H9 (cell line): ENCODE measurements at regions not wholly inside any gene's neighbourhood (a gene's known extent, or its start where the extent isn't known, plus 50 kb on each side); places are given as distances from the start of the nearest gene placed in this dataset.

Source experiments
- DNase-seq: peaks from one replicate; pipeline ENCODE4 v3.0.0-alpha.2; 2017
- H2AFZ ChIP-seq: one replicate; pipeline ENCODE4 v1.6.1; 2013; ENCODE audit warnings: mild to moderate bottlenecking, low read length, control low read depth, moderate library complexity
- H2AK5ac ChIP-seq: 2 replicates; pipeline ENCODE4 v1.6.1; 2013; ENCODE audit warnings: low read length, control low read depth, mixed read lengths; ENCODE audit not compliant: insufficient read length
- H2BK120ac ChIP-seq: one replicate; pipeline ENCODE4 v1.6.1; 2013; ENCODE audit warnings: low read depth, mild to moderate bottlenecking, low read length, control low read depth, inconsistent platforms; ENCODE audit not compliant: poor library complexity, severe bottlenecking
- H2BK12ac ChIP-seq: 2 replicates; pipeline ENCODE4 v1.6.1; 2013; ENCODE audit warnings: low read length, control low read depth, mixed read lengths, low read depth; ENCODE audit not compliant: insufficient read length
- H2BK15ac ChIP-seq: 2 replicates; pipeline ENCODE4 v1.6.1; 2013; ENCODE audit warnings: low read depth, low read length, control low read depth
- H2BK20ac ChIP-seq: one replicate; pipeline ENCODE4 v1.6.1; 2013; ENCODE audit warnings: low read depth, mild to moderate bottlenecking, low read length, control low read depth, inconsistent platforms; ENCODE audit not compliant: poor library complexity, severe bottlenecking
- H2BK5ac ChIP-seq: 2 replicates; pipeline ENCODE4 v1.6.1; 2013; ENCODE audit warnings: low read length, control low read depth, mixed read lengths; ENCODE audit not compliant: insufficient read length
- H3K14ac ChIP-seq: 2 replicates; pipeline ENCODE4 v1.6.1; 2013; ENCODE audit warnings: low read length, control low read depth; ENCODE audit not compliant: insufficient read depth
- H3K18ac ChIP-seq: 2 replicates; pipeline ENCODE4 v1.6.1; 2013; ENCODE audit warnings: low read depth, mild to moderate bottlenecking, mixed read lengths, low read length, control low read depth; ENCODE audit not compliant: insufficient read length
- H3K23ac ChIP-seq: 2 replicates; pipeline ENCODE4 v1.6.1; 2013; ENCODE audit warnings: low read length, control low read depth, mixed read lengths, low read depth; ENCODE audit not compliant: insufficient read length
- H3K23me2 ChIP-seq: 2 replicates; pipeline ENCODE4 v1.6.1; 2013; ENCODE audit warnings: low read depth, mild to moderate bottlenecking, mixed read lengths, low read length, control low read depth; ENCODE audit not compliant: insufficient read length, poor library complexity, severe bottlenecking
- H3K27ac ChIP-seq: 2 replicates; pipeline ENCODE4 v1.5.1; 2013; ENCODE audit warnings: low read length, control low read depth, mixed read lengths, low read depth; ENCODE audit not compliant: insufficient read length
- H3K27me3 ChIP-seq: 2 replicates; pipeline ENCODE4 v1.6.1; 2013; ENCODE audit warnings: low read length, control low read depth, inconsistent platforms; ENCODE audit not compliant: insufficient read depth
- H3K4ac ChIP-seq: 2 replicates; pipeline ENCODE4 v1.6.1; 2013; ENCODE audit warnings: low read depth, mild to moderate bottlenecking, control low read depth, inconsistent platforms, low read length, moderate library complexity
- H3K4me1 ChIP-seq: 2 replicates; pipeline ENCODE4 v1.6.1; 2013; ENCODE audit warnings: low read length, control low read depth, inconsistent platforms; ENCODE audit not compliant: insufficient read depth
- H3K4me2 ChIP-seq: 2 replicates; pipeline ENCODE4 v1.6.1; 2013; ENCODE audit warnings: low read length, control low read depth, mixed read lengths; ENCODE audit not compliant: insufficient read length, insufficient read depth
- H3K56ac ChIP-seq: 2 replicates; pipeline ENCODE4 v1.6.1; 2013; ENCODE audit warnings: low read depth, mild to moderate bottlenecking, mixed read lengths, low read length, control low read depth; ENCODE audit not compliant: insufficient read length
- H3K79me1 ChIP-seq: 2 replicates; pipeline ENCODE4 v1.6.1; 2013; ENCODE audit warnings: low read depth, mild to moderate bottlenecking, moderate library complexity, low read length, control low read depth, inconsistent platforms; ENCODE audit not compliant: insufficient read depth, poor library complexity, severe bottlenecking
- H3K79me2 ChIP-seq: 2 replicates; pipeline ENCODE4 v1.6.1; 2013; ENCODE audit warnings: low read length, control low read depth, inconsistent platforms; ENCODE audit not compliant: insufficient read depth
- H3K9ac ChIP-seq: 2 replicates; pipeline ENCODE4 v1.6.1; 2013; ENCODE audit warnings: low read length, control low read depth, mixed read lengths; ENCODE audit not compliant: insufficient read length; ENCODE audit errors: extremely low read depth
- H3K9me3 ChIP-seq: one replicate; pipeline ENCODE4 v1.6.1; 2013; ENCODE audit warnings: low read depth, low read length, inconsistent platforms; ENCODE audit not compliant: control insufficient read depth
- H3T11ph ChIP-seq: one replicate; pipeline ENCODE4 v1.6.1; 2013; ENCODE audit warnings: mild to moderate bottlenecking, low read length, control low read depth, inconsistent platforms
- H4K20me1 ChIP-seq: one replicate; pipeline ENCODE4 v1.6.1; 2013; ENCODE audit not compliant: control insufficient read depth, insufficient read length, insufficient read depth
- H4K5ac ChIP-seq: 2 replicates; pipeline ENCODE4 v1.6.1; 2013; ENCODE audit warnings: low read depth, mild to moderate bottlenecking, mixed read lengths, low read length, control low read depth; ENCODE audit not compliant: insufficient read length
- H4K8ac ChIP-seq: replicated peaks from 2 replicates; pipeline ENCODE4 v1.6.1; 2013; ENCODE audit warnings: low read length, control low read depth, mixed read lengths, low read depth; ENCODE audit not compliant: insufficient read length
- H4K91ac ChIP-seq: 2 replicates; pipeline ENCODE4 v1.6.1; 2013; ENCODE audit warnings: low read depth, mild to moderate bottlenecking, moderate library complexity, mixed read lengths, low read length, control low read depth; ENCODE audit not compliant: insufficient read length
- H3K27ac Mint-ChIP-seq, 3 experiments: 2 replicates in 2 of 3; 3 replicates in 1 of 3; pipeline ENCODE4 v1.8.0; 2020 to 2021; ENCODE audit warnings: mixed read lengths in 3 of 3, mild to moderate bottlenecking in 1 of 3, moderate library complexity in 1 of 3
- H3K27me3 Mint-ChIP-seq: 2 replicates; pipeline ENCODE4 v1.8.0; 2021; ENCODE audit warnings: low read depth, mild to moderate bottlenecking, moderate library complexity, mixed read lengths
- H3K36me3 Mint-ChIP-seq, 3 experiments: 2 replicates in 2 of 3; 3 replicates in 1 of 3; pipeline ENCODE4 v1.8.0; 2020 to 2021; ENCODE audit warnings: low read depth in 3 of 3, mixed read lengths in 3 of 3; ENCODE audit not compliant: insufficient read depth in 1 of 3
- H3K4me1 Mint-ChIP-seq, 2 experiments: 2 replicates each; pipeline ENCODE4 v1.8.0; 2020; ENCODE audit warnings: mixed read lengths in 2 of 2
- H3K4me3 Mint-ChIP-seq, 2 experiments: 2 replicates in 1 of 2; 3 replicates in 1 of 2; pipeline ENCODE4 v1.8.0; 2020 to 2021; ENCODE audit warnings: mild to moderate bottlenecking in 2 of 2, mixed read lengths in 2 of 2, moderate library complexity in 1 of 2
- H3K9me3 Mint-ChIP-seq, 2 experiments: 2 replicates in 1 of 2; 3 replicates in 1 of 2; pipeline ENCODE4 v1.8.0; 2020; ENCODE audit warnings: mild to moderate bottlenecking in 2 of 2, mixed read lengths in 2 of 2, moderate library complexity in 1 of 2
- WGBS: extraction: QIAGEN DNeasy Blood & Tissue Kit; methylation state at CpG from one replicate; pipeline ENCODE4 v1.1.7; 2013; ENCODE audit warnings: missing lambda C conversion rate, low lambda C conversion rate, mixed read lengths; ENCODE audit not compliant: insufficient read length; ENCODE audit errors: extremely low coverage; 5-methylcytosine and 5-hydroxymethylcytosine counted together
- TF ChIP-seq, protein P1 (sequence below): fragments of 200-600 bp; sonication (generic); conservative IDR thresholded peaks from 3 replicates; pipeline ENCODE4 v1.8.0; 2021; ENCODE audit warnings: antibody characterized with exemption, mild to moderate bottlenecking

DNA sequence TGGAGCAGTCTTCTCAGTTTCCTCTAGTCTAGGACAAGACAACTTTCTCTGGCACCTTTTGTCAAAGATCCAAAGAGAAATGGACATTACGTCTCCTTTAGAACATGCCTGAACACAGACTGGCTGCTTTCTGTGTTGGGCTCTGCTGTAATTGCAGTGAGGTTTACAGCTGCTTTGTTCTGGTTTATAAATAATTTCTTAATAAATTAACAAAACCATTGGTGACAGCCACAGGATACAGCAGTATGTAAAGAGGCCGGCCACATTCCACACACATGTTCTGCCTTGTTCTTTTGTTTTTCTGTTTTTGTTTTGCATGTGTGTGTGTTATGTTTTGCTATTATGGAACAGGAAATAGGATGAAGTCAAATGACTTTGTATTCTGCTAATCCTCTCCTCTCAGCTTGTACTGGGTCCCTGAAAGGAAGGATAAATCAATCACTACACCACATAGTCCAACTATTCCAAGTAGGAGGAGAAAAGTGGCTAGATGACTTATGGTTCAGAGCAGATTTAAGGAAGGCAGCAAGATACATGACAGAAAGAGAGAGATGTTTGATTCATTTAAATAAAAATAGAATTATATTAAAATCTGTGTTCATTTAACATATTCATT lies 161.5 kb upstream of the ESRRG start:
- Mint-ChIP-seq H3K27me3 (no peaks in the 10 kb centered on the region), H3K36me3 (no peaks in the 10 kb centered on the region), H3K9me3 (no peaks in the 10 kb centered on the region), H3K27ac (no peak overlapping the region), H3K4me3 (no peak overlapping the region), H3K4me1 (peaks cover 3 to 9% of the 10 kb centered on the region in 2 experiments; a peak in 3 of 4 replicates)
- Histone ChIP-seq H4K91ac (no peak overlapping the region), H3K79me1 (no peaks in the 10 kb centered on the region), H3K9ac (no peak overlapping the region), H3K4ac (no peak overlapping the region), H2BK15ac (no peak overlapping the region), H3T11ph (no peak overlapping the region), H4K20me1 (no peaks in the 10 kb centered on the region), H2BK120ac (no peak overlapping the region), H3K4me1 (peaks cover 9% of the 10 kb centered on the region), H3K27me3 (no peaks in the 10 kb centered on the region), H3K56ac (no peak overlapping the region), H2BK12ac (no peak overlapping the region), H2BK20ac (no peak overlapping the region), H3K79me2 (no peaks in the 10 kb centered on the region), H3K14ac (no peak overlapping the region), H2AFZ (no peak overlapping the region), H3K18ac (no peak overlapping the region), H3K23ac (no peak overlapping the region), H3K9me3 (no peaks in the 10 kb centered on the region), H2BK5ac (no peak overlapping the region), H2AK5ac (no peak overlapping the region), H3K27ac (no peak overlapping the region), H3K23me2 (no peaks in the 10 kb centered on the region), H3K4me2 (no peak overlapping the region), H4K5ac (no peak overlapping the region), H4K8ac (no peak overlapping the region)
- no CpG with 5 or more reads among the region's 2 CpGs for WGBS
- DNase-seq, result no peak
- TF ChIP-seq, protein P1, sequence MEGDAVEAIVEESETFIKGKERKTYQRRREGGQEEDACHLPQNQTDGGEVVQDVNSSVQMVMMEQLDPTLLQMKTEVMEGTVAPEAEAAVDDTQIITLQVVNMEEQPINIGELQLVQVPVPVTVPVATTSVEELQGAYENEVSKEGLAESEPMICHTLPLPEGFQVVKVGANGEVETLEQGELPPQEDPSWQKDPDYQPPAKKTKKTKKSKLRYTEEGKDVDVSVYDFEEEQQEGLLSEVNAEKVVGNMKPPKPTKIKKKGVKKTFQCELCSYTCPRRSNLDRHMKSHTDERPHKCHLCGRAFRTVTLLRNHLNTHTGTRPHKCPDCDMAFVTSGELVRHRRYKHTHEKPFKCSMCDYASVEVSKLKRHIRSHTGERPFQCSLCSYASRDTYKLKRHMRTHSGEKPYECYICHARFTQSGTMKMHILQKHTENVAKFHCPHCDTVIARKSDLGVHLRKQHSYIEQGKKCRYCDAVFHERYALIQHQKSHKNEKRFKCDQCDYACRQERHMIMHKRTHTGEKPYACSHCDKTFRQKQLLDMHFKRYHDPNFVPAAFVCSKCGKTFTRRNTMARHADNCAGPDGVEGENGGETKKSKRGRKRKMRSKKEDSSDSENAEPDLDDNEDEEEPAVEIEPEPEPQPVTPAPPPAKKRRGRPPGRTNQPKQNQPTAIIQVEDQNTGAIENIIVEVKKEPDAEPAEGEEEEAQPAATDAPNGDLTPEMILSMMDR, result no peak
